NCI-H748 (cell line): ENCODE measurements at regions not wholly inside any gene's neighbourhood (a gene's known extent, or its start where the extent isn't known, plus 50 kb on each side); places are given as distances from the start of the nearest gene placed in this dataset.

Experiments used
- DNase-seq: peaks from one replicate; lab custom pipeline; 2025; ENCODE audit not compliant: unreplicated experiment; lab: John Stamatoyannopoulos, UW

DNA sequence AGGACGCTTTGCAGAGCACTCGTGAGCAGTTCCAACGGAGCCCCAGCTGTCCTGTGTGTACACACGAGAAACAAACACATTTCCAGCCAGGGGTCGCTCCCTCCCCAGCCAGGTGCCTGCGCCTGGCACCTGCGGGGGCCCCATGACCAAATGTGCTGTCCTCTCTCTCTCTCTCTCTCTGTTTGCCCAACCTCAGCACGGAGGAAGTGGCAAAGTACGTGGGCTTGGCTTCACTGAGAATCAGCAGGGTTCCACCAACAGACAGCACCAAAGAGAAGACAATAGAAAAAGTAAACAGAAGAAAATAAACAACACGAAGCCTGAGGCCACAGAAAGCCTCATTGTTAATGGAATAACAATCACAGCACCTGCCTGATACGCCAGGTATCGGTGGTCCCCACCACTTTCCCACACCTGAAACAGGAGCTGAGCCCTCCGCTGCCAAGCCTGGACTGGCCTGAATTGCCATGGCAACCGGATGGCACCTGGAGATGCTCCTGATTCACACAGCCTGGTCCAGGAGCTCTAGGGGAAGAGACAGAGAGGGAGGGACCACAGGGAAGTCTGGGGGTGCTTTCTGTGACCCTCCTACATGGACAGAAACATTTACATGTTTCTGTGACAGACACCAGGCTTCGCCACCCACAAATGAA lies 103.9 kb upstream of the CACNA1A start:
- DNase-seq, result peak; percentile 100

DNA sequence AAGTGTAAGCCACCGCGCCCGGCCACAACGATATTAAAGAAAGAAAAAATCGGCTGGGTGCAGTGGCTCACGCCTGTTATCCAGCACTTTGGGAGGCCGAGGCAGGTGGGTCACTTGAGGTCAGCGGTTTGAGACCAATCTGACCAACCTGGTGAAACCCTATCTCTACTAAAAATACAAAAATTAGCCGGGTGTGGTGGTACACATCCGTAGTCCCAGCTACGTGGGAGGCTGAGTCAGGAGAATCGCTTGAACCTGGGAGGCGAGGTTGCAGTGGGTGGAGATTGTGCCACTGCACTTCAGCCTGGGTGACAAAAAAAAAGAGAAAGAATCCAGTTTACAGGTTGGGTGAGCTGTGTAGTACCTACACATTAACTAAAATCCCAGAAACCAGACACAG lies 99.9 kb upstream of the CACNA1A start:
- no peak for DNase-seq

DNA sequence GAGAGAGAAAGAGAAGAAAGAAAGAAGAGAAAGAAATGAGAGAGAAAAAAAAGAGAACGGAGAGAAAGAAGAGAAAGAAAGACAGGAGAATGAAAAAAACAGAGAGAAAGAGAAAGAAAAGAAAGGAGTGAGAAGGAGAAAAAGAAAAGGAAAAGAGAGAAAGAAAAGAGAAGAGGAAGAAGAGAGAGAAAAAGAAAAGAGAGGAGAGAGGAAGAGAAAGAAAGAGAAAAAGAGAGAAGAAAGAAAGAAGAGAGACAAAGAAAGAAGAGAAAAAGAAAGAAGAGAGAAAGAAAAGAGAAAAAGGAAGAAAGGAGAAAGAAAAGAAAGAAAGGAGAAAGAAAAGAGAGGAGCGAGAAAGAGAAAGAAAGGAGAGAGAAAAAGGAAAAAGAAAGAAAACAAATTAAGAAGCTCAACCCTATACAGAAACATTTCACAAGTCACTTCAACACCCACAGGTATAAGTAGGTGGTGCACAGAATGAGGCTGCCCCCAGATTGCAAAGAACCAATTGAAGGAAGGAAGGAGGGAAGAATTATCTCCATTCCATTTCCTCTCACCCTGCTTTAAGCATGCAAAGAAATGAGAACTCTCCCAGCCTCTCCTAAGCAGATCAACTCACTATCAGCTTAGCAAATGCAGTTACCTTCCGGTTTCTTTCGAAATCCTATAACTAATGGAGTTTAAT lies 98.8 kb upstream of the CACNA1A start:
- peak; percentile 45 for DNase-seq

DNA sequence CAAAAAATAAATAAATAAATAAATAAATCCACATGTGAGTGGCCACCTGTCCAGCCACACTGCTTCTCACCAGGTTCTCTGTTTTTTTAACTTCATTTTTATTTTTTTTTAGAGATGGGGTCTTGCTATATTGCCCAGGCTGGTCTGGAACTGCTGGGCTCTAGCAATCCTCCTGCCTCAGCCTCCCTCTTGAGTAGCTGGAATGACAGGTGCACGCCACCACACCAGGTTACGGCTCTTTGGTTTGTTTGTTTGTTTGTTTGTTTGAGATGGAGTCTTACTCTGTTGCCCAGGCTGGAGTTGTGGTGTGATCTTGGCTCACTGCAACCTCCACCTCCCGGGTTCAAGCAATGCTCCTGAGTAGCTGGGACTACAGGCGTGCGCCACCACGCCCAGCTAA lies 94.5 kb upstream of the CACNA1A start:
- no peak for DNase-seq

DNA sequence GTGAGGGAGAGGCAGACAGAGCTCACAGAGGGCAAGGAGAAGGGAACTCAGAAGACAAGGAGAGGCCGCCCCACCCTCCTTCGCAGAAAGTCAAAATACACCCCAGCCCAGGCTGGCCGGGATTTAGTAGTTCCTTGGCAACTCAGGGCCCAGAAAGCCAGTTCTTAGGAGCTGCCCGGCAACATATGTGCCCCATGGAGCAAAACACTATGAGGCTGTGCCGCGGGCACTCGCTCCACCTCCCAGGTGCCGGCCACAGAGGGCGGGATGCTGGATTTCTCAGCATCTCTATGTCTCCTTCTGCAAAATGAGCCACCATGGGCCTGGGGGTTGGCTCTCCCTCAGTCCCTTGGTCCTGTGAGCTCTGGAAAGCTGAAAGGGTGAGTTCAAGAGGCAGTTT lies 93.8 kb upstream of the CACNA1A start:
- DNase-seq, result no peak

DNA sequence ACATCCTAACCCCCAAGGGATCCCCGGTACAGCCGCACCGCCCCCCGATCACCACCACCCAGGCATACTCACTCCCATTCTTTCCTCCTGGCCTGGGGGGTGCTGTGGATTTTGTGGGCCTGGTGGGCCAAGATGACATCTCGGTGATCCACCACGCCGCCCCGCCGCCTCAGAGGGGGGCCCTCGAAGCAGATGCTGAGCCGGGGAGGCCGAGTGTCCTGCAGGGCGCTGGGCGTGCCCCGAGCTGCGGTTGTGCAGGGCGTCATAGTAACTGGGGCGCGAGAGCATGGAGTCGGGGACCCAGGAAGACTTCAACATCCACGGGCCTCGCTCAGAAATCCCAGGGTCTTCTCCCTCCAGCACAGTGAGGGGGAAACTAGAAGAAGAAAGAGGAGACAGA lies 93.4 kb upstream of the CACNA1A start:
- DNase-seq, result no peak

DNA sequence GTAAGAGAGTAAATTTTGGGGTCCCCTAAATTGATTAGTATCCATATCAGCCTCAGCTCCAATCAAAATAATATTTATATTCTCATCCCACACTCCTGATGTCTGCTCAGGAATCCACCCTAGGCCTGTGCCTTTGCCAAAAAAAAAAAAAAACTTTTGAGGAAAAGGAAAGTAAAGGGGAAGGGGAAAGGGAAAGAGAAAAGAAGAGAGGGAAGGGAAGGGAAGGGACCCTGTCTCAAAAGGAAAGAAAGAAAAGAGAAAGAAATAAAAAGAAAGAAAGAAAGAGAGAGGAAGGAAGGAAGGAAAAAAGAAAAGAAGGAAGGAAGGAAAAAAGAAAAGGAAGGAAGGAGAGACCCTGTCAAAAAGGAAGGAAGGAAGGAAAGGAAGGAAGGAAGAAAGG lies 91.8 kb upstream of the CACNA1A start:
- no peak for DNase-seq

DNA sequence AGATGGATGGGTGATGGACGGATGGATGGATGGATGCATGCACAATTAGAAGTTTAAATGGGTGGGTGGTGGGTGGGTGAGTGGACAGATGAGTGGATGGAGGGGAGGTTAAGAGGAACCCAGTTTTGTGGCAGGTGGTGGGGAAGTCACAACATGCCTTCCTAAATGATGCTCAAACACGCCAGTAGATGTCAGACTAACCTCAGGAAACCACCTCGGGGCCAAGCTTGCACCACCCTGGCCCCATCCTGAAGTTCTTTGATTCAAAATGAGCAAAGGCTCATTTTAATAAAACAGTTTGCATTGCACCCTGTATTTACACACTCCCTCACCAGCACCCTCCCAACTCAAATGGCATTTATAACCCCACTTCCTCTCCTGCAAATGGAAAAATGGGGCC lies 91.4 kb upstream of the CACNA1A start:
- DNase-seq, result peak; percentile 78

DNA sequence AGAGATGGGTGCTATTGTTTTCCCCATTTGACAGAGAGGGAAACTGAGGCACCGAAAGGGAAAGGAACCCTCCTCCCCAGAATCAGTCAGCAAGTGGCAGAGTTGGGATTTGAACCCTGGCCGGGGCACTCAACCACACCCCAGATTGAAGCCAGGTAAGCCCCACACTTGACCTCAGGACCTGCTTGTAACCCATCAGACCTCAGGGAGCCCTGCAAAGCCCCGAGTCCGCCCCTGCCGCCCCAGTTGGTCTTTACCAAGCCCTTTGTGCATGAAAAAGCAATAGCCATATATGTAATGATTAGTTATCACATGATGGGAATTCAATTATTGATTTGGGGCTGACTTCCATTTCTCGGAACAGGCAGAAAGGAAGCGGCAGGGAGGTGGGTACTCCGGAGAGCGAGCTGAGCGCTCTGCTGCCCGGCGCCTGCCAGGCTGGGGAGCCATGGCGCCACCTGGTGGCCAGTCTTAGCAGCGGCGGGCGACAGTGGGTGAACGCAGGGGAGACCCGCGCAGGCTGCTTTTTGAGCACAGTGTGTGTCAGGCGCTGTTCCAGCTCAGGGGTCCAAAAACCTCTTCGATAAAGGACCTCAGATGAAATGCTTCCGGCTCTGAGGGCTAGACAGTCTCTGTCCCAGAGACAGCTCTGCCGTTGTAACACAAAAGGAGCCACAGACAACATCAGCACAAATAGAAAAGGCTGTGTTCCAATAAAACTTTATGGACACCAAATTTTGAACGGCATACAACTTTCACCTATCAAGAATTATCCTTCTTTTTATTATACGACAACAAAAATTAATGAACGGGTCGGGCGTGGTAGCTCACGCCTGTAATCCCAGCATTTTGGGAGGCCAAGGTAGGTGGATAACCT lies 82.9 kb upstream of the CACNA1A start:
- peak; percentile 8 for DNase-seq

DNA sequence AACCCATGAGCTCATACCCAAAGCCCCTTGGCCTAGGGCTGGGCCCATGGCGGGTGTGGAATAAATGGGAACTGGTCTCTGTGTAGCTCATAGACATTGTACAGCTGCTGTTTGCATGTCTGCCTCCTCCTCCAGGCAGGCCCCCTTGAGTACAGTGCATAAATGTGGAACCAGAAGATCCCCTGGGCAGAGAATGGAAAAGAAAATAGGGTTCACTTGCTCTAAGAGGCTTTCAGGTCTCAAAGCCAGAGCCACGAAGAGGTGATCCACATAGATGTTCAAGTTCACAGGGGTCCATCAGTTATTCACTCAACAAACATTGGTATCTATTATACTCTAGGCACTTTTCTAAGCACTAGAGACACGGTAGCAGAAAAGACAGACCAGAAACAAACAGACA lies 79.2 kb upstream of the CACNA1A start:
- DNase-seq, result no peak

DNA sequence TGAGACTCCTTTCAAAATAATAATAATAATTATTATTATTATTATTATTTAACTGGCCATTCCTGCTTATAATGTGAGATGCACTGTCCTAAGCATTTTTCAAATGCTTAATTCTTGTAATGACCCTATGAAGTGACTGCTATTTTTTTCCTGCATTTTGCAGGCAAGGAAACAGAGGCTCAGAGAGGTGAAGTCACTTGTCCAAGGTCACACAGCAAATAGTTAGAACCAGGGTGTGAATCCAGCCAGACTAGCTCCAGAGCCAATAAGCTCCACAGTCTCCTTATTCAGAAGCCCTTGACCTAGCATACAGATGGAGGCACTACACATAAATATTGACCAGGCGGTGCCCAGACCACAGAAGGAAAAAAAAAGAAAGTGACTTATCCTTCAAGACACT lies 77.5 kb upstream of the CACNA1A start:
- DNase-seq, result no peak

DNA sequence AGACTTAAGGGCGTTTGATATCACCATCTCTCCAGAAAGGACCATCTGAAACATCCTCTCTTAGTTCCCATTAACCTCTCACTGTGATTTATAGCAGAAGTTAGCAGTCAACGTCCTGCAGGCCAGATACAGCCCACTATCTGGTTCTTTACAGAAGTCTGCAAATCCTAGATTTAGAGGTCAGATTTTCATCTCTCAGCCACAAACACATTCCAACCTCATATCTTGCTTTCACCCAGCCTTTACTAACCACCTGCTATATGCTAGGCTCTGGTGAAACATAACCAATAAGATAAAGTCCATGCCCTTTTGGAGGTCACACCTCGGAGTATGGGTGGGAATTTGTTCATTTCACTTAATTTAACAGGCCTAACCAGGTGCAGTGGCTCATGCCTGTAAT lies 76.8 kb upstream of the CACNA1A start:
- DNase-seq, result no peak

DNA sequence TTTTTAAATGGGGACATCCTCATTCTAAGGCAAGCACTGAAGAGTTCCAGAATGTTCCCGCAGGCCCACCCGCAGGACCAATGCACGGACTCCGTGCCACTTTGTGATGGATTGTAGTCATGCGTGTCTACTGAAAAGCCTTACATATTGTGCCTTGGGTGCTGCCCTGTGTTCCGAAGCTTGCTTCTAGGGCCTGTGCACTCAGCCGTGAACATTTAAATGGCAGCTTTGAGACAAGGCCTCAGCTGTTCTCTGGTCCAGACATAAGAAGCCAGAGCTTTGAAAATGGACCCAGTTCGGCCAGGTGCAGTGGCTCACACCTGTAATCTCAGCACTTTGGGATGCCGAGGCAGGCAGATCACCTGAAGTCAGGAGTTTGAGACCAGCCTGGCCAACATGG lies 75.3 kb upstream of the CACNA1A start:
- DNase-seq, result no peak

DNA sequence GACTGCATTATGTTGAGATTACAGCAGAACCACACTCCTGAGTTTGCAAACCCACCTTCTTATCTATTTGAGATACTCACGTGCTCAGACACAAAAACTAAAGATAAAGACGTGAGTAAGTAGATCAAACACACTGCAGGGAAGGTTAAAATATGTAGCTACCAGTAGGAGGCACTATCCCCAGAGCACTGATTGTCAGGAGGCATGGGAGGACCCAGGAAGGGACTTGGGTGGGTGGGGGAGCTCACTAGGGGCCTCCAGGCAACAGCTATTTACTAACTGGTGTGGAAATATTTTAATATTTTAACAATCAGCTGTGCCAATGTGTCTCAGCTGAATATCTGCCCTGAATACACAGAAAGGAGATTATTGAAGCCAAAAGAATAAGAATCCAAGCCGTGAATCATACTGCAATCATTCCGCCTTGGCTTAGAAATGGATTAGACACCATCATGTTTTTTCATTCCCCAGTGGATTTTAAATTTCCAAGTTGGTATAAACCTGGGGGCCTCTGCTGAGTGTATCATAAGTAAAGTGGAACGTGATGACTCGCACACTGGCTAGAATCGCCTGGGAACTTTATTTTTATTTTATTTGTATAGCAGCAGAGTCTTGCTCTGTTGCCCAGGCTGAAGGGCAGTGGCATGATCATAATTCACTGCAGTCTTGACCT lies 73.2 kb upstream of the CACNA1A start:
- no peak for DNase-seq

DNA sequence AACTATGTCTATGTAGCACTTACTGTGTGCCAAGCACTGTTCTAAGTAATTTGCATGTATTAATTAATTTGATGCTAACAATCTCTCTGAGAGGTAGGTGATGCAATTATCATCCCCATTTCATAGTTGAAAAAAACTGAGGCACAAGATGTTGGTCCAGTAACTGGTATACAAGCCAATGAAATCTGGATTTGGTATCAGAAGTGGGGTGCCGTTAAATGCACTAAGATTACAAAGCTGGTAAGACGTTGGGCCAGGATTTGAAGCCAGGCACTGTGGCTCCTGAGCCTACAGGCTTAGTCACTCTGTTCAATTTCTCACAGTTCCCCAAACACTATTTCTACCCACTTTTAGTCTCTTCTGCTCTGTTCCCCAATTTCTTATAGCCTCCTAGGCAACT lies 70.4 kb upstream of the CACNA1A start:
- no peak for DNase-seq

DNA sequence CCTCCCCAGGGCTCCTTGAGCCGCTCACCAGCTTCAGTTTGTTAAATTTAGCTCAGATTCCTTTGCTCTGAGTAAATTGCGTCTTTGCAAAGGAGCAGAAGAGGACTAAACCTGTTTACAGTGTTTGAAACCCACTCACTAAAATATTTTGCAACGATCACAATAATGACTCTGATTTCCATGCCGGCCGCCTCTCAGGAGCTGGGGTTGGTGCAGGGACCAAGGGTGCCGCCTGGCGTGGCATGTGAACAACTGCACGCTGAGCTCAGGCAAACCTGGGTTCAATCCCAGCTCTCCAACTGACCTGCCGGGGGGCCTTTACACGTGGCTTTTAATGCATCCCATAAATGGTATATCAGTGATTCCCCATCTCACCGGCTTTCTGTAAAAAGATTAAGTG lies 68.7 kb upstream of the CACNA1A start:
- no peak for DNase-seq

DNA sequence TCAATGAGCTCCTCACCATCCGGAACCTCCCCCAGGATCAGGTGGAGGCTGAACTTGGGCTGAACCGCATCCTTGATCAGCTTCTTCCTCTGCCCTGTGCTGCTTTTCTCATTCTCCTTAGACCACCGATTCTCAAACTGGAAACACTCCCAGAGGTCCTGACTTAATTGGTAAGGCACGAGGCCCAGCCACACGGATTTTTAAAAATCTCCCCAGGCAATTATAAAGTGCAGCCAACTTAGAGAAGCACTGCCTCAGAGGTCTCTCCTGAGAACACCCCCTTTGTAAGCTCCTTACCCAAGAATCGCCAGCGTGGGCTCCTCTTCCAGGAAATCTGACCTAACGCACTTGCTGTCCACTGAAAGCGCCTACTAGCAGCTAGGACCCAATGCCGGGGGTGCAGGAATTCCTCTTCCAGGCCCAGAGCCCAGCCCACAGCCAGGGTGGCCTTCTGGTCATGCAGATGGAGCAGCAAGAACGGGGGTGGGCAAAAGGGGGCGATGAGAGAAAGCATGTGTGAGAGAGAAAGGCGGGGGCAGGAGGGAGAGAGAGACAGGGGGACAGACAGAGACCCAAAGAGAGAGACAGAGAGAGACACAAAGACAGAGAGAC lies 66.9 kb upstream of the CACNA1A start:
- no peak for DNase-seq

DNA sequence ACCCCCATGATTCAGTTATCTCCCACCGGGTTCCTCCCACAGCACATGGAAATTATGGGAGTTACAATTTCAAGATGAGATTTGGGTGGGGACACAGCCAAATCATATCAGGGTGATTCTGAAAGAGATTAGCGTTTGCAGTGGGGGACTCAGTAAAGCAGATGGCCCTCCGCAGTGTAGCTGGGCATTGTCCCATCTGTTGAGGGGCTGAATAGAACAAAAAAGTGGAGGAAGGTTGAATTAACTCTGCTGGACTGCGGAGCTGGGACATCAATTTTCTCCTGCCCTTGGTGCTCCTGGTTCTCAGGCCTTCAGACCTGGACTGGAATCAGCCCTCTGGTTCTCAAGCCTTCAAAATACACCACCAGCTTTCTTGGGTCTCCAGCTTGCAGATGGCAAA lies 55.2 kb upstream of the CACNA1A start:
- DNase-seq, result no peak

DNA sequence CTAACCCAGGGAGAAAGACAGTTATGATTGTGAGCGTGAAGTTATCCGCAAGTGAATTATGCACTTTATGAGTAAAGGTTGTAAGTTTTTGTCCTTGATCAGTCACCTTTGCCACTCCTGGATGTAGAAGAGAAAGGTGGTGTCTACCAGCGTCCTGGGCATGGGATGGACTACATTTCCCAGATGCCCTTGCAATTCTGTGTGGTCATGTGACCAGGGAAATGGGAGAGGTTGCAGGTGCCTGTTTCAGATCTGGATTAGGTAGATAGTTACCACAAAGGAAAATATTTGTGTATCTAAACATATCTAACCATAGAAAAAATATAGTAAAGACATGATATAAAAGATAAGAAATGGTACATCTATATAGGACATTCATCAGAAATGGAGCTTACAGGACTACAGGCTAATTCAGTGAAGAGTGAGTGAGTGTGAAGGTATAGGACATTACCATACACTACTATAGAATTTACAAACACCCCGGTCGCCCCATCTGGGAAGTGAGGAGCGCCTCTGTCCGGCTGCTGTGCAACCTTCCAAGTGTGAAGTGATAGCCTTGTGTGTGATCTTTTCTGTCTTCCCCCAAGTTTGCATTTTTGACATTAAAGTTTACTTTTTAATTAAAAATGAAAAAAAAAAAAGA lies 51.6 kb upstream of the CACNA1A start:
- DNase-seq, result no peak

DNA sequence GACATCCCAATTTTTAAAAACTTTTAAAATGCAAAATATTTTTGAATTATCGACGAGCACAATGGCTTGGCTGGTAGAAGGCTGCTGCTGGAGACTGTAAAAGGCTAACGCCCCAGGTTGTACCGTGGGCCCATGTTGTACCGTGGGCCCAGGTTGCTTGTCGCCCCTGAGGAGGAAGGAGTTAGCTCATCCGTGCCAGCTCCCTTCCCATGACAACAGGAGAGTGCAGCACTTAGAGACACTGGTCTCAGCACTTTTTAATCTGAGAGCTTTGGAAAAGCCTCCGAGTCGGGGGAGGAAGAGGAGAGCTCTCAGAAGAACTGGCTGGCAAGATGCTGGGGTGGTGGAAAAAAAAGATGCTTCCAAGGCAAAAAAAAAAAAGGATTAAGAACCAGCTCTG lies 50.3 kb upstream of the CACNA1A start:
- no peak for DNase-seq
